Occipital lobe (tissue), 1 donor: ENCODE measurements at regions not wholly inside any gene's neighbourhood (a gene's known extent, or its start where the extent isn't known, plus 50 kb on each side); places are given as distances from the start of the nearest gene placed in this dataset.
"Not testable (repeated sequence)": the region's sequence is repeated elsewhere in the genome, so short reads cannot be mapped to it uniquely, and the experiment has no call there.

ENCODE experiments used
- DNase-seq: peaks from one replicate; lab custom pipeline; 2025; lab: John Stamatoyannopoulos, UW

DNA sequence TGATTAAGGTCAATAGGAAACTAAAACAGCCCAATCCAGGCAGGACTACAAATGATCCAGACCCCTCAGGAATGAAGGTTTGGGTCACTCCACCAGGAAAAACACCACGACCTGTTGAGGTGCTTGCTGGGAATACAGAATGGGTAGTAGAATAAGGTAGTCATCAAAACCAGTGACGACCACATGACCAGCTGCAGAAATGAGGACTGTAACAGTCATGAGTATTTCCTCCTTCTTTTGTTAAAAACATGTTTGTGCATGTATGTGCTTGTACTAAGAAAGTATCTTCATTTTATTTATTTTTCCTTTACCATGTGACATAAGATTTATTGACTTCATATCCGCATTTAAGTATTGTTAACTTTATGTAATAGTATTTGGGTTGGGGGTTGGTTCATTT lies 603.5 kb upstream of the NR3C2 start:
- no peak for DNase-seq

DNA sequence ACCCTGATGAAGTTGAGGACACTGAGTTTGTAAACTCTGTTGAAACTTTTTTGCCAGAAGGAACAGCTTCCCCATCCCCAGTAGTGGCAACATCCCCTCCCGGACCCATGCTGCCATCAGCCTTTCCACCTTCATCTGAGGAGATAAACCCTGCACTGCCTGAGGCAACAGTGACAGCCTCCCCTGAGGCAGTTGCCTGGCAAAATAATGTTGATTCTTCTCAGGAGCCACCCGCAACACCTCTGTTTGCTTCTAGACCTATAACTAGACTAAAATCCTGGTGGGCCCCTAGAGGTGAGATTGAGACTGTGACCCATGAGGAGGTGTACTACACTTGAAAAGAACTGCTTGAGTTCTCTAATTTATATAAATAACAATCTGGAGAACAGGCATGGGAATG lies 597.6 kb upstream of the NR3C2 start:
- DNase-seq = not testable (repeated sequence)

DNA sequence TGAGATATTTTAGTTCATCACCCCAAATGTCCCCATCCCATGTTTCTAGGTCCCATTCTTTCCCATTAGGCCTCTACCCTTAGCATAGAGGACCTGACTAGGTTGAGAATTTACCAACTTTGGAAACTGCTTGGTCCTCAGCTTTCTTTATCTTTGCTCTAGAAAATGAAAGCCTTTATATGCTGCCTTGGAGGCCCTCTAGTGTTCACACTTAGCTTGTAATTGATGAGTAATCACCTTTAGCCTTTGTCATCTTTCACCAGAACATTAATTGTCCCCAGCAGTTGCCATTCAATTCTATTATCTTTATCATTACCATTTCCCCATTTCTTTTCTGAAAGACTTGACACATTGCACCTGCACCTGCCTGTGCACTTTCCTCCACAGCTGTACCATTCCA lies 589.2 kb upstream of the NR3C2 start:
- DNase-seq = no peak

DNA sequence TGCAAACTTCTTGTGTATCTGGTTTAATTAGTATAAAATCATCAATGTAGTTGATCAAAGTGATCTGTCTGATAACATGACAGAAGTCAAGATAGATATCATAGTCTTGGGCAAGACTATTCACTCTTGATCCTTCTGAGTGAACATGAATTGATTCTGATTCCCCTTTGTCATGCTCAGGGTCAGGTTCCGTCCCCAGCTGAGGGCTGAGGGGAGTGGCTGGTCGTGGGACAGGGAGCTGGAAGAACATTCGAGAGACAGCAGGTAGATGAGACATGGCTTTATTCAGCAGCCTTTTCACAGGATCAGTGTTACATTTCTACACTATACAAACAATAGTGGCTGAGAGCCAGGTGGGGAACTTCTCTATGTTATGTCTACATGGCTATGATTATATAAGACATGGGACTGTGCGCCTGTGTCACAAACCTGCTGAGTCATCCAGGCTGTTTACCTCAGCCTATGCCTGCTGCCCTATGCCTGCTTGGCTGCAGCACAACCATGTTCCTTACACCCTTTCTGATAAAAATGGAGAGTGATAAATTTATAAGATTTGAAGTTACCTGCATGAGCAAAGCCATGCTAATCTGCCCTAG lies 586.9 kb upstream of the NR3C2 start:
- DNase-seq = no peak

DNA sequence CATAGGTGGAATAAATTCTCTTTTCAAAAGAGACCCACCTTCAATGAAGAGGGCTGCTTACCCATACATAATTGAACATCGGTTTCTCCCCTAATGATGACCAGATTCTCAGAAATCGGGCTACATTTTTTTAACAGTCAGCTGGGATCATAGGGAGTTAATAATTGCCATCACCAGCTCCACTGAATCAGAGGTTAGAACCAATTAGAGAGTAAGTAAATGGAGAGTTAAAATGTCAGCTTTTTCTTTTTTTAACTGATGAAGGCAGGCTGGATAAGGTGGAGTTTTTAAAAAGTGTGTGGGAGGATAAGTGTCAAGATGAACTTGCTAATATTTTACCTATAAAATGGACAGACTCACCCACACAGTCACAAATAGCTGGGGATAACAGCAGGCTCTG lies 584.5 kb upstream of the NR3C2 start:
- no peak for DNase-seq

DNA sequence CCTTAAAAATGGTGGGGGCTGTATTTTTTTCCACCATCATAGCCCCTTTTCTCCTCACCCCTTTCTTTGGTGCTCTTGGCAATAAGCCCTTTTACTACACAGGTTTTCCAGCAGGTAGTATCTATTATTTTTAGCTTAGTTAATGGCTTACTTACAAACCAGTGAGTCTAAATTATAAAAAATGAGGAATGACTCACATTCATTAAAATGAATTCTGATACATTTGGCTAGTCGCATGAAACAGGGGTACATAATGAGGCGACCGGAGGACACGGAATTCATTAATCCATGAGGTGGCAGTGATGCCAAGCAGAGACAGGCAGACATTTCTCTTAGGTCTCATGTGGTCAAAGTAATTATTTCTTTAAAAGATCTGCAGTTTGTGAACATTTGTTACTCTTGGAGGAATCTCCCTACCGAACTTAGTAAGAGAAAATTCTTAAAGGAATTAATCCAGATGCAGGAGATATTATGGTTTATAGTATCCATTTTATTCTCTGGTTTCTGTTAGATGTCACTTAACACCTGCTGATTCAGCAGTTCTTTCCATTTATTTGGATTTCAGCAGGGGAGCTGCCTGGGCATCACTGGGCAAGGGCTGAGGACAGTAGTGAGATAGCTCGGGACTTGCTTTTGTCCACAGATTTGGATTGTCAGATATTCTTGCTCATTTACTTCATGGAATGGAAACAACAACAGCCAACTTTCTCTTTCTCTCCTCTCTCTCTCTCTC lies 575.0 kb upstream of the NR3C2 start:
- DNase-seq = no peak

DNA sequence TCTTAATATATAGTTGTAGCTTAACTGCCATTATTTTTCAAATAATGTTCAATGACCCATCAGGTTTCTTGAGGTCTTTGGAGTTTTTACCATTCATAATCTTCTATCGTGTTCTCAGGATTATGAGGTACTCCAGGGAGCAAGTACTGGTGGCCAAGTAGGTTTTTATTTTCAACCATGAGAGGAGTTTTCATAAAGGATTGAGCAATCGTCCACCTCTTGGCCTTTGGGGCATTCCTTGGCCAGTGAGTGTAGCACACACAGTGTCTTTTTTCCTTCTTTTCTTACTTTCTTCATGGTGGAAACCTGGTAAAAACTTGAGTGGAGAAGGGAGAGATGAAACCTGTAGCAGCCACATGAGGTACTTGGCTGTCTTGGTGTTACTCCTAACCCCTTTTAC lies 567.0 kb upstream of the NR3C2 start:
- DNase-seq = no peak

DNA sequence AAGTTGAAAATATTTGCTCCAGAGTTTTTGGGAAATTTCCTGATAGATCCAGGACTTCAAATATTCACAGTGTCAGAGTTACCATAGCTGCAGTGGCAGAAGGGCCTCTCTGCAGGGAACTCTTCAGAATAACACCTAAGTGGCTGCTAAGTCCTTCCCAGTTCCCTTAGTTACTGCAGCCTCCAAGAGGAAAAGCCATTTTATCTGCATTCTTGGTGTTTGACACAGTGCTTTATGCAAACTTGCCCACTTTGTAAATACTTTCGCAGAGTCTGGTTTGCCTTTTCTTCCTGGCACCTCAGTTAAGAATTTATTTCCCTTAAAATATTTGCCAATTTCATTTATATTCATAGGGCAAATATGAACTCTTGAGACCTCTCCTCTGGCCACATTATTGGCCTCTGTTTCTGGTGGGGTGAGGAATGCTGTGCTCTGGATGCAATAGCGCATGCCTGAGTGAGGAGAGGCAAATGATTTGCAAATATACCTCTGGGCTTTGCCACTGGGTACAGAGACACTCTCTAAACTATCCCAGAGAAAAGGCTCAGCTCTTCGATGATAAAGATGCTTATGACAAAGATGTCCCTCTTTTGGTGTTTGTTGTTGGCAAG lies 566.3 kb upstream of the NR3C2 start:
- no peak for DNase-seq

DNA sequence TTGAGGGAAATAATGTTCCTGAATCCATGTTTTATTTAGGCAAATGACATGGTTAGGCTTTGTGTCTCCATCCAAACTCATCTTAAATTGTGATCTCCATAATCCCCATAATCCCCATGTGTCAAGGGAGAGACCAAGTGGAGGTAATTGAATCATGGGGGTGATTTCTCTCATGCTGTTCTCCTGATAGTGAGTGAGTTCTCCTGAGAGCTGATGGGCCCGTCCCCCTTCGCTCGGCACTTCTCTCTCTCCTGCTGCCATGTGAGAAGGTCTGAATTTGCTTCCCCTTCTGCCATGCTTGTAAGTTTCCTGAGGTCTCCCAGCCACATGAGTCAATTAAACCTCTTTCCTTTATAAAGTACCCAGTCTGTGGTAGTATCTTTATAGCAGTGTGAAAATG lies 563.0 kb upstream of the NR3C2 start:
- no peak for DNase-seq

DNA sequence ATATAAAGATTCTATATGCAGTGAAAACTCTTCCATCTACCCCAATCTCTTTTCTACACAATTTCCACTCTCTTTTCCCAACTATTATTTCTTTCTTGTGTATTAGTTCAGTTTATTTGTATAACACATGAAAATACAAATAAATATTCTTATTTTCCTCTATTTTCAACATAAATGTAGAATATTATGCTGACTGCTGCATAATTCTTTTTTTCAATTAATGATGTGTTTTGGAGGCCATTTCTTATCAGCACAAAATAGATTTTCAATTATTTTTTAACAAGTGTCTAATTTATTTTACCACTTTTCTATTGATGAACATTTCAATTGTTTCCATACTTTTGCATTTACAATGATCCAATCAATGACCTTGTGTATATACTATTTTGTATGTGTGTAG lies 557.7 kb upstream of the NR3C2 start:
- DNase-seq = no peak

DNA sequence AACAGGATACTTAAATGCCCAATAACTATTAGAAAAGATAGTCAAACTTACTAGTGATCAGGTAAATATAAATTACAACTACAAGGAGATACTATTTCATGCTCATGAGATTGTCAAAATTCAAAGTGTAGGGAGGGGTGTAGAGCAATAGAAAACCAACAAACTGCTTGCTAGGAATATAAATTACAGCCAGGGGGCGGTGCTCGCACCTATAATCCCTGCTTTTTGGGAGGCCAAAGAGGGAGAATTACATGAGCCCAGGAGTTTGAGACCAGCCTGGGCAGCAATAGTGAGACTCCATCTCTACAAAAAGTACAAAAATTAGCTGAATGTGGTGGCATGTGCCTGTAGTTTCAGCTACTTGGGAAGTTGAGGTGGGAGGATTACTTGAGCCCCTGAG lies 556.5 kb upstream of the NR3C2 start:
- no peak for DNase-seq

DNA sequence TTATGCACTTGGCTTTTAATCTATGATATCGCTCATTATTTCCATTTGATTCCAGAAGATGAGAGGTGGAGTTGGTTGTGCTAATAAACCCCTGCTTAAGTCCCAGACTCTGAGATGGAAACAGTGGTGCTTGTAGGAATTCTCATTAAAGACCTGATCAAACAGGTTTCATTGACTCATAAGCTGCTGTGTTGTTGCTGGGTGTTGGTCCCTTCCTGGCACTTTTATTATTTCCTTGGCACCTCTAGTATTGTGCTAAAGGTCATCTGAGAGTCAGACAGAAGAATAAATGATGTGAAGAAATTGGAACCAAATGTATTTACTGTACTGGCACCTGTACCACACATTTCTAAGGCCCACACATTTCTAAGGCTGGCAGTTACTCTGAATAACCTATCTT lies 544.7 kb upstream of the NR3C2 start:
- DNase-seq = no peak

DNA sequence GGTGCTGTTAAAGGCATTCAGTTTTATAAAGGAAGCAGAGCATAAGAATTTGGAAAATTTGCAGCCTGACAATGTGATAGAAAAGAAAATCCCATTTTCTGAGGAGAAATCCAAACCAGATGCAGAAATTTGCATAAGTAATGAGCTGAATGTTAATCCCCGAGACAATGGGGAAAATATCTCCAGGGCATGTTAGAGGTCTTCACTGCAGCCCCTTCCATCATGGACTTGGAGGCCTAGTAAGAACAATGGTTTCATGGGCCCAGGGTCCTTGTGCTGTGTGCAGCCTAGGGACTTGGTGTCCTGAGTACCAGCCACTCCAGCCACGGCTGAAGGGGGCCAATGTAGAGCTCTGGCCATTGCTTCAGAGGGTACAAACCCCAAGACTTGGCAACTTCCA lies 542.7 kb upstream of the NR3C2 start:
- no peak for DNase-seq

DNA sequence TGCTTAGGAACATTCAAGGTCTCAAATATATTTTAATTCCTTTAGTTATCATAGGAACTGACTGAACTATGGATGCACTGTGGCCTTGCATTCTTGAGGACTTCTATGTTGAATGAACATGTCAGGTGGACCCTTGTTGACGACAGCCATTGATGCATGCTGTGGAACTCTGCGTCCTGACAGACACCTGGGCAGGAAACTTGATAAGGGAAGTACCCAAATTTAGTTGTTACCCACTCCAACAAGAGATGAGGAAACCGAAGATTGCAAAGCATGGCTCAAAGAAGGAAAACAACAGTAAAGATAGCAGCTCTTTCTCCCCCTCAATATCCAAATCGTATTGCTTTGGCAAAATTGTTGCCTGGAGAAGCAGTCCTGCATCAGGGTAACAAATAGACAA lies 540.0 kb upstream of the NR3C2 start:
- no peak for DNase-seq

DNA sequence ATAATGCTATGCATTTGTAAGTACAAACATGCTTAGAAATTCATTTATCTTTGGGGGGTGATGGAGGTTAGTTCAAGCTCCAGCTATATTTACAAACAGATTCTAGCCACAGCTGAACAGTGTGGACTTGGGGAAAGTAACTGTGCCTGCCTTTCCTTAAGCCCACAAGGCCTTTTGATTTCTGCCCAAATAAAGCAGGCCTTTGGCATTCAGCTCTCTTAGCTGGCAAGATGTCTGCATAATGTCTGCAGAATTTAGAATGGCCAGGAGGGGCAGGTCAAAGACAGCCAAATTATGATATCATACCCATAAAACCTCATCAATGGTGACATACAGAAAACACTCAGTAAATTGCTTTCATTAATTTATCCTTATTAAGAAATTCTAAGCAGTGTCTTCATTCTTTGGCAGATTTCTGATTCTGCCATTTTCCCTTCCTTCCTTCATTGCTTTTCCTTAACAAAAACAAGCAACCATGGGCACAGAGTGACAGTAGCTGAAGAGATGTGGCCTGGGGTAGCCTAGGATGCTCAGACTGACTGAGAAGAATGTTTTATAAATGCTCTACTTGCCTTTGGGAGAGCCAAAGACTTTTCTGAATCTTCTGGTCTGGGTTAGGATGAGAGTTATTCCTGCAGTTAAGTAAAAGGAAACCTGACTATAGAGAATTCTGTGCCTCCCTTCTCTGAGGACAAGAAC lies 538.7 kb upstream of the NR3C2 start:
- no peak for DNase-seq

DNA sequence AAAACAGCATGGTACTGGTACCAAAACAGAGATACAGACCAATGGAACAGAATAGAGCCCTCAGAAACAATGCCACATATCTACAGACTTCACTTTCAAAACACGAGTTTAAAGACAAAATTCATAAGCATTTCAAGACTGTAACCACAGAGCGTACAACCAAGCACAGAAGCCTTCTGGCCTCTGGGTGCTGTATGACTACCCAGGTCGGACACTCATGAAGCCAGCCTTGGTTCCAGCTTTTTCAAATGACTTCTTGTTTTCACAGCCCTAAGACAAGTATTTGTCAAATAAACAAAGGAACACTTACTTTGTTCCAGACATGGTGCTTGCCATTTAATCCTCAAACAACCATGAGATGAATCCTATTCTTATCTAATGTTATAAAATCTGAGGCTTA lies 536.1 kb upstream of the NR3C2 start:
- DNase-seq = no peak

DNA sequence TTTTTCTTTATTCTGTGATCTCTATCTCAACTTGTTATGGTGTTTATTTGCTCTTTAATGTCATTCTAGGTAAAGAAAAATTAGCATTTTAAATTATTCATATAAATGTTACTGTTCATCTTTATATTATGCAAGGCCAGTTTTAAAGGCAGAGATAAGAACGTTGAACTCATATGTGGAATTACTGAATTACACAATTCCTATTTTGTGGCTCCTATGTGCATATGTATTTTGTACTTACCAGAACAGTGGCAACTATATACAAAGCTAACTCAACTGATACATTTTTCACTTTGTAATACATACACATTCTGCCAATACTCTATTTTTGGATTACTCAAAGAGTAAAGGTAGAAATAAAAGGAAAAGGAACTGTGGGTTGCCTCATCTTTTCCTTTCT lies 533.2 kb upstream of the NR3C2 start:
- no peak for DNase-seq

DNA sequence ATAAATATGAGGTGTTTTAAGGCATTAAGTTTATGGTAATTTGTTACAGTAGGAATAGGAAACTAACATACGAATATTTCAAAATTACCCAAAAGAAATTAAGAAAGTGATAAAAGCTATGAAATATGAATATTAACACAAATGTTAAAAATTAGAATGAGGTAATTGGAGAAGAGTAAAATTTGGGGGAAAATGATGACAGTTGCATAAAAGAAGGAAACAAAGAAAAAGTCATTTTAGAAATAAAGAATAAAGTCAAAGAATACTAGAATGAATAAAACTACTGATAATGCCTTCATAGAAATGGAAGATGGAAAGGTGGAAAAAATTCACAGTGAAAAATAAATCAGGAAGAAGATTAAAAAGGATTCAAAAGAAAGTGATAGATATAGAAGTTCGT lies 522.9 kb upstream of the NR3C2 start:
- DNase-seq = no peak

DNA sequence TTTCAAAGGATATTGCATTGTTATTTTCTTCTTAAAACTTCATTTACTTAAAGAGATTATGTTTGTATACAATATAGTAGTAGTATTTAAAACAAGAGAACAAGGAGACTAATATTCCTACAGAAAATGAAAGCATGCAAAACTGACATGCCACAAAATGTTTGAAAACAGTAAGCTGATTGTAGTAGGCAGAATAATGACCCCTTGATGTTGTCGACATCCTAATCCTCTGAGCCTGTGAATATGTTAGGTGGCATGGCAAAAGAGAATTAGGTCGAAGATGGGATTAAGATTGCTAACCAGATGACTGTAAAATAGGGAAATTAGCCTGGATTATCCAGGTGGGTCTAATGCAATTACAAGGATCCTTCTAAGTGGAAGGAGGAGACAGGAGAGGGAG lies 522.2 kb upstream of the NR3C2 start:
- no peak for DNase-seq

DNA sequence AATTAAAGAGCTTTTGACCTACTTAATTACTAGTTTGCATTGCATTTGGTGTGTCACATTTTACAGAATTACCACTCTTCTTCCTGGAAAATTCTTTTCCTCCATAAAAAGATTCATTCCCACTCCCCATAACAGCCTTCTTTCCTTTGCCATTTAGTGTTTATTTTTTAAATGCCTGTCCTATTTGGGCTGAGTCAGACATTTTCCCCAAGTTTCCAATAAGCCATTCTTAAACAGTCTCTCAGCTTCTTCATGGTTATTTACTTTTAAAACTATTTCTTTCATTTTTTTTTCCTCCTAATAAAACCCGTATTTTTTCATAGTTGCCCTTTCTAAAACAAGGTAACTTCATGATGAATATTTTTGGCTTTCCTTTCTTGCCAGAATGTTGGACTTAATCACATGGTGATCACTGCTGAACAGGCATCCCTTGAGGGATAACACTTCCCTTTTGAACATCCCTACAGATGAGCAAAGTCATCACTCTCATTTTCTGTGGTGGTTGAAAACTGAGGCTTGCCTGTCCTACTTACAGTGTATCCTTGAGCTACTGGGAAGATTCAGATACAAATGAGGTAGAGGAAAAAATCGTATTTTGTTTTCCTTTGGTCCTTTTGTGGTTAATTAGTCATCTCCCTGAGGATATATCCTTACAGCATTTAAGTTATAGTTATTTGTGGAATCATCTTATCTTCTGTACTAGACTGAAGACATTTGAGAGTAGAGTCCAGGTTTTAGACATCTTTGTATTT lies 520.5 kb upstream of the NR3C2 start:
- no peak for DNase-seq

DNA sequence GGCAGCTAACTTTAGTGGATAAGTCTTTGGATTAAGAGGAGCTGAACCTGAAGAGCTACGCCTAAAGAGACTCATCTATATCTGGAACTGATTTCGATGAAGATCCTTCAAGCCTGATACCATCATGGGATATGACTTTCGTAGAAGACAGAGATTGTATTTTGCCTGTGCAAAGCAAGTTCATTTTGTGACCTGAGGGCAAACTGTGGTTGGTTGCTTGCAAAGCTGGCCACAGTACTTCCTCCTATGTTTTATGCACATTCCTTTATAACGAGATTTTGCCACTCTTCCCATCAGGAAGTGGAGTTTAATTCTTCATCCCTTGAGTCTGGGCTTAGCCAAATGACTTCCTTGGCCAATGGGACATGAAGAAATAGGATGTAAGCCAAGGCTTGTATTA lies 519.3 kb upstream of the NR3C2 start:
- no peak for DNase-seq

DNA sequence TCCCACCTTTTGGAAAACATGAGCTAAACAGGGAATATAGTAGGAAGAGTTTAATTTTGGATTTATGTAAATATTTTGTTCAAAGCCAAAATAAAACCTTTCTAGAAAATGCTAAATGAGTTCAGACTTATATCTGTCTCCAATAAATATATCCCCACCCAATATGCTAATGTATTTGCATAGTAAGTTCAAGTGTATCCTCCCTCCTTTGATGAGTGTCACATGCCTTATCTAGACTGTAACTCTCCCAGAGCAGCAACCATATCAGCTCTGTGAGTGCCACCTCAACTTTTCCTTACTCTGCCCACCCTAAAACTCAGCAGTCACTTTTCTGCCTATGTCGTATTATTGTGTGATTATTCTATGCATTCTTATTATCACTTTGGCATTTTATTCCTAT lies 516.1 kb upstream of the NR3C2 start:
- no peak for DNase-seq
